CD4-positive, alpha-beta T cell treated with Interleukin-6 at 100 ng/mL for 8 hours (primary cell): ENCODE measurements at regions not wholly inside any gene's neighbourhood (a gene's known extent, or its start where the extent isn't known, plus 50 kb on each side); places are given as distances from the start of the nearest gene placed in this dataset.

ENCODE experiments used
- DNase-seq: peaks from one replicate; pipeline ENCODE4 v3.0.0-alpha.2; 2020; ENCODE audit warnings: mixed read lengths, low spot score

DNA sequence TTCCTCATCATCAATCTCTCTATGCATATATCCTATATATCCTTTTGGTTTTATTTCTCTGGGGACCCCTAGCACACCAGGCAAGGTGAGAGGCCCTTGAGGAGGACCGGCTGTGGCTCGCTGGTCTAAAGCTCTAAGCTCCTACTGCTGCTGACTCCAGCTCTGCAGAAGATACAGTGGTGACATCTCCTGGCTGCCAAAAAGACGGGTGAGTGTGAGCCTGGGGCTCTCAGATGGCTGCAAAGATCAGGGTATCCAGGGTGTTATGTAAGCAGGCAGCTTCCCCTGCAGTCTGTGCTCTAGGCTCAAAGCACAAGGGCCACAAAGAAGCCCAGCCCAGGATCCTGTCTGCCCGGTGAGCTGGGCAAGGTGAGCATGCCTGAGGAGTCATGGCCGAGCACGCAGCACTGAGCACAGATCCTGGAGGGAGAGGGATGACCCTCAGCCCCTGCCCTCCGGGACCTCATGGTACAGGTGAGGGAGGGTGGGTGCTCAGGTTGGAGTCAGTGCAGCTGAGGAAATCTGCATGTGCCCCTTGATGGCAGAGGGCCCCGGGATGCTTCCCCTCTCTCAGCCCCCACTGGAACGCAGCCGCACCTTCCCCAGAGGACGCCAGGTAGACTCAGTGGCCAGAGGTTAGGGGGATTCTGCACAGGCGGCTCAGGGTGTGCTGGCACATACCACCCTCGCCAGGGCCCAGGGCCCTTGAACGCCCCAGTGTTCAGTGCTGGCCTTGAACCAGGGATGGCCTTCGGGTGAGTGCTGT is 95.4 kb upstream of the INSIG1 start:
- no peak for DNase-seq

DNA sequence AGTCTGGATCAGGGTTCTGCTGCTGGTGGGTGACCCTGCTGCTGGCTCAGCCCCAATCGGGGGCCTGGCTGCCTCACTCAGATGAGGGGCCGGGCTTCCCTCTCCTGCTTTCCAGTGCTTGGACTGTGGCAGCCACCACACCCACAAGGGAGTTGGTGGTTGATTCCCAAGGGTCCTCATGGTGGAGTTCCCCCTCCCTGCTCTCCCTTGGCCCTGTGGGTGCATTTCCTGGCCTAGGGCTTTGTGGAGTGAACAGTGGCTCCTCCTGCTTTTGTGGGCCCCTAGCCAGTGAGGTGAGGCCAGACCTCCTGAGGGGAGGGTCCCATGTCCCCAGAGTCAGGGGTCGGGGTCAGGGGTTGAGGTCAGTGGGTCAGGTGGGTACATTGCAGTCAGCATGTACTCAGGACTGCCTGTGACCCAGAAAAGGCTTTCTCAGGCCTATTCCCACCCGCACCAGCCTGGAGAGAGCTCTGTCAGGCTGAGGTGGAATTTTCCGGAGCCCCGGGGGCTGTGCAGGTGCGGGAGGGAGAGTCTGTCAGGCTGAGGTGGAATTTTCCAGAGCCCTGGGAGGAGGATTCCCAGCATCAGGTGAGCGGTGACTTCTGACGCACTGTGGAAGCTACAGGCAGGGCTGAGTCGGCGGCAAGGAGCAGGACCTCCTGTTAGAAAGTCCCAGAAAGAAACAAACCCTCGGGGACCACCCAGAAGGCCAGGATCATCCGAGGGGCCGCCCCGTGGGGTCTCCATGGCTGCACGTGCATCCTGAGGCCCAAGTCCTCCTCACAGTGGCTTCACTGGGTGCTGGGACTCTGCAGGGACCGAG is 94.4 kb upstream of the INSIG1 start:
- no peak for DNase-seq

DNA sequence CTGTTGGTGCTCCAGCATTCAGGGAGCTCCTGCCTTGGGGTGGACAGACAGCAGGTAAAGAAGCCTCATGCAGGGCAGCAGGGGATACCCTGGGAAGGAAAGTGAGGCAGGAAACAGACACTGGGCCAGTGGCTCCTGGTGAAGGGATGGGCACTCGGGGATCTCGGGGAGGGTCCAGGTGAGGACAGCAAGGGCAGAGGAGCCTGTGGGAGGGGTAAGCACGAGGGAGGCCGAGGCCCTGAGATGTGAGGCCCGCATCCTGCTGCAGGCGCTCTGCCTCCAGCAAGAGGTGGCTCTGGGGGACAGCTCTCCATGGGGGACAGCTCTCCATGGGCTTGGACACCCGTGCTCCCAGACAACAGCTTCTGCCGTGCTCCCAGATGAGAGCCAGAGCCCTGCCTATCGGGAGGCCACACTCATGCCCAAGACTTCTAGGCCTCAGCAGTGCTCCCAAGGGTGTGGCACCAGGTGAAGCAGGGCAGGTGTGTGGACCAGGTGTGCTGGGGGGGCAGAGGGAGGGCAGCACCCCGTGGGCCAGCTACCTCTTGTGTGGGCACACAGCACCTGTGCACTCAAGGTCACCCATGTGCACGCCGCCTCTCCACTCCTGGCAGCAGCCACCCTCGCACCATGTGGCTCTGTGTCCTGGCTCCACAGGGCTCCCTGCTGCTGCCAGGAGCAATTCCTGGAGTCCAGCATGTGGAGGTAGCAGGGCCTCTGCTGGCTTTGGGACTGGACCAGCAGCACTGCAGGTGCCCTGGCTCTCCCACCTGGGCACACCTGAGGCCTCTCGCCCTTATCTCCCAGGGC is 93.6 kb upstream of the INSIG1 start:
- no peak for DNase-seq

DNA sequence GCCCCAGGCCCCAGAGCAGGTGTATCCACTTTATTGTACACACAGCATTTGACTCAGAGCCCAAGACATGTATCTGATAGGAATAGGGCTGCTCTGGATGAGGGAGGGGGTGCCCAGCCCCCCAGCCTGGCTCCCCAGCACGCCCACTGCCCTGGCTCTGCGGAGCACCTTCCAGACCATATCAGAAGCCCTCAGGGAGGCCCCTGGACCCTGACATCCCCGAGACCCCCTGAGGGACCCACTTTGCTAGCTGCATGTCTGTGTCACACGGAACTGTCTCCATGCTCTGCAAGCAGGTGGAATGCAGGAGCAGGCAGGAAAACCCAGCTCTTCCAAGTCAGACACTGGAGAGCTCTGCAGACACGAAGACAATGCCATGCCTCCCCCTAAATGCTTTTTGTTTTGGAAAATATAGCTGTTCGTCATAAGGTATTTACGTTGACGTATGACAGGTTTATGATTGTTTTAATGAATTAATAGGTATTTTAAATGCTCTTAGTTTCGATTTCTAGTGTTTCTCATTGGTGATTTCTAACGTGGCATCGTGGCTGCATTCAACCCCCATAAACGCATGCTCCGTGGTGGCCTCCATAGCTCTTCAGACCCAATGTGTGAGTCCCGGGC is 92.8 kb upstream of the INSIG1 start:
- DNase-seq, result no peak

DNA sequence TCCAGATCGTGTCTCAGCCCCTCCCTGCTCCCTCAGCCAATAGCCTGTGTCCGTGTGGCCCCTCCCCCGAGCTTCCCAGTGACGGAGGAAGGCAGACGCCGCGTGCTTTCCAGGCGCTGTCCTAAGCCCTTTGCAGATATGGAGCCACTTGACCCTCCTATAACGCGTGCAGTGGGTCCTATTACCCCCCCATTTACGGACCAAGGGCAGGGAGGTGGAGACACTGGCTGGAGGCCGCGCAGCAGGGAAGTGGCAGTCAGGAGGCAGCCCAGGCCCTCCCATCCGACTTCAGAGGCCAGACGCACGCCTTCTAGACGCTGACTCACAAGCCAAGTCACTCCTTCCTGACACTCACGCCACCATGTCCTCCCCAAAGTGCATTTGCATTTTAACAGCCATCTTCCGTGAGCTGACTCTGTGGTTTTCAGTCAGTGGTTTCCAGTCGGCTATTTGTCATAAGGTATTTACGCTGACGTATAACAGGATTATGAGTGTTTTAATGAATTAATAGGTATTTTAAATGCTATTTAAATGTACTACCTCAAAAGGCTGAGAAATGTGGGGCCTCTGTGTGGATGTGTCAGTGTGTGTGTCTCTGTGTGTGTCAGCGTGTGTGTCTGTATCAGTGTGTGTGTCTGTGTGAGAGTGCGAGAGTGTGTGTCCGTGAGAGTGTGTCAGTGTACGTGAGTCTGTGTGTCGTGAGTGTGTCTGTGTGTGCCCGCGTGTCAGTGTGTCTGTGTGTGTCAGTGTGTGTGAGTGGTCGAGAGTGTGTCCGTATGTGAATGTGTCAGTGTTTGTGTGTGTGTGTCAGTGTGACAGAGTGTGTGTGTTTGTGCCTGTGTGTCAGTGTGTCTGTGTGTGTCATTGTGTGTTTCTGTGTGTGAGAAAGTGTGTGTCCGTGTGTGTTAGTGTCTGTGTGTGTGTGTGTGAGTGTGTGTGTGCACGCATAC is 92.0 kb upstream of the INSIG1 start:
- DNase-seq, result peak; percentile 91

DNA sequence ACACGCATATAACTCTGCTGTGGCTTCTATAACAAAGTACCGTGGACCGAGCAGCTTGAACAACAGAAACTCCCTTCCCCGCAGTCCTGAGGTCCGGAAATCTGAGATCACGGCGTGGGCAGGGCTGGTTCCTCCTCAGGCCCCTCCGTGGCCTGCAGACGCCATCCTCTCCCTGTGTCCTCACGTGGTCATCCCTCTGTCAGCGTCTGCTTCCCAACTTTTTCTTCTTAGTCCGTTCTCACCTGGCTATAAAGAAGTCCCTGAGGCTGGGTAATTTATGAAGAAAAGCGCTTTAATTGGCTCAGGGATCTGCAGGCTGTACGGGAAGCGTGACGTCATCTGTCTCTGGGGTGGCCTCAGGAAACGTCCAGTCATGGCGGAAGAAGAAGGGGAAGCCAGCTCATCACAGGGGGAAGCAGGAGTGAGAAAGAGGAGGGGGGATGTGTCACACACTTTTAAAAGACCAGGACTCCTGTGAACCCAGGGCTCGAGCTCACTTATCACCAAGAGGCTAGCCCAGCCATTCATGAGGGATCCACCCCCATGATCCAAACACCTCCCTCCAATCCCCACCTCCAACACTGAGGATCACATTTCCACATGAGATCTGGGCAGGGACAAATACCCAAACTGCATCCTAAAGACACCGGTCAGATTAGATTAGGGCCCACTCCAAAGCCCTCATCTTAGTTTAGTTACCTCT is 91.2 kb upstream of the INSIG1 start:
- peak; percentile 79 for DNase-seq

DNA sequence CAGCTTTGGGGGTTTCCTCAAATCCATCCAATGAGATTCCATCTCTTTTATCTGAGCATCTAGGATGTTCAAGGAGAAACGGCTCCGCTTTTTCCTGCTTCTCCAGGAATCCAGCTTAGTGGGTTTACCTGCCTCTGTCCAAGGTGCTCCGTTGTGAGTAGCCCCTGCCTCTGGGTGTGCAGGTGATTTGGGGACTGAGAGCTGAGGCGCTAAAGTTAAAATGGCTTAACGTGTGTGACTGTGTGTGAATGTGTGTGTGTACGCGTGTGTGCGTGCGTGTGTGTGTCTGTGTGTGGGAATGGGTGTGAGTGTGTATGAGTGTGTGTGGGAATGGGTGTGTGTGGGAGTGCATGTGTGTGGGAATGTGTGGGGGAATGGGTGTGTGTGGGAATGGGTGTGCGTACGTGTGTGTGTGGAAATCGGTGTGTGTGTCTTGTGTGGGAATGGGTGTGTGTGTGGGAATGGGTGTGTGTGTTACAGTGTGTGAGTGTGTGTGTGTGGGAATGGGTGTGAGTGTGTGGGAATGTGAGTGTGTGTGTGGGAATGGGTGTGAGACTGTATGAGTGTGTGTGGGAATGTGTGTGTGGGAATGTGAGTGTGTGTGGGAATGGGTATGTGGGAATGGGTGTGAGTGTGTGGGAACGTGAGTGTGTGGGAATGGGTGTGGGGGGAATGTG is 90.2 kb upstream of the INSIG1 start:
- no peak for DNase-seq

DNA sequence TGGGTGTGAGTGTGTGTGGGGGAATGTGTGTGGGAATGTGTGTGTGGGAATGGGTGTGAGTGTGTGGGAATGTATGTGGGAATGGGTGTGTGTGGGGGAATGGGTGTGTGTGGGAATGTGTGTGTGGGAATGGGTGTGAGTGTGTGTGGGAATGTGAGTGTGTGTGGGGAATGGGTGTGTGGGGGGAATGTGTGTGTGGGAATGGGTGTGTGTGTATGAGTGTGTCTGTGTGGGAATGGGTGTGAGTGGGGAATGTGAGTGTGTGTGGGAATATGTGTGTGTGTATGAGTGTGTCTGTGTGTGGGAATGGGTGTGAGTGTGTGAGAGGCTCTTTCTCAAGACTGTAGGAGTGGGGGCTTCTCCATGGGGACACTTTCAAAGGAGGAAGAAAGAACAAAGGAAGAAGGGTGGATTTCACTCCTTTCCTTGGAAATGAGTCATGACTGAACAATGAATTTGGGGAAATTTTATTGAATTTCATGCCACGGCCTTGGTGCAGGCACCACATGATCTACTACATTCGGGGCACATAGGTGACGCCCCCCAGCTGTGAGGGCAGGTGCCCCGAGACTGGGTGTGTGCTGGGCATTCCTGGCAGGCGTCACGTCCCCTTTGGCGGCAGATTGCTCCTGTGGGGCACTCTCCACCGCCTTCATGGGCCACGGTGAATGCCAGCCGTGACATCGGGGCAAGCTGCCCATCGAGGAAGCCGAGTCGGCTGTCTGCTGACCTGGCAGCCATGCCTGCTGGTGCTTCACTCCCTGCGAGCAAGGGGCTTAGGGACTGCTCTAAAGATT is 88.8 kb upstream of the INSIG1 start:
- no peak for DNase-seq

DNA sequence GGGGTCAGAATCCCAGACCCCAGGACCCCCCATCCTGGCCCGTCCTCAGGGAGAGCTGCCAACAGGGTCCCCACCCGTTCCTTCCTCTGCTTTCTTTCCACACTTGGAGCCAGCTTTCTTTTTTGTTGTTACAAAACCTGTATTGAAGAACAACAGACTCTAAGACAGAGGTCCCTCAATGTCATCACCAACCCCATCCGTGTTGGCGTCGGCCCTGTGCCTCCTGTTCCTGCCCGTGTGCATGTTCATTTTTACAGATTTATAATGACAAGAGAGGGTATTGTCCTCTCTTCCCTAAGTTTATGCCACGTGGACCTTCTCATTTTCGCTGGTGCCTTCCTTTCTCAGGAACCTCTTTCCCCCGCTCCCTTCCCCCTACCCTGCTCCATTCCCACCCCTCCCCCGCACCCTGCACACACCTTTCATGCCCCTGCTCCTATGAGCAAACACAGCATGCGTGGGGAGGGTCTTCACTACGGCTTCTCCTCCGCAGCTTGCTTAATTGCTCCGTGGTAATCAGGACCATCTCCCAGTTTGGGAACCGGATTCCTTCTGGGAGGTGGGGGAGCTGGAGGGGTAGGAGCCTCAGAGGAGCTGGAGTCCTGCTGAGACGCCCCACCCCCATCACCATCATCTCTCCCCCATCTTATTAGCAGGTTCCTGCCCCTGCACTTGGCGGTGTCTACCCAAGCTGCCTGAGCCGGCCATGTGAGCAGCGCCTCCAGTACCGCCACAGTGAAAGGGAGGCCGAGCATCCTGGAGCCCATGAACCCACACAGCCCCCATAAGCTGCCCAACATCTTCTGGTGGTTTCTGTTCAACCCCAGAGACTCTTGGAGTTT is 88.0 kb upstream of the INSIG1 start:
- DNase-seq, result no peak

DNA sequence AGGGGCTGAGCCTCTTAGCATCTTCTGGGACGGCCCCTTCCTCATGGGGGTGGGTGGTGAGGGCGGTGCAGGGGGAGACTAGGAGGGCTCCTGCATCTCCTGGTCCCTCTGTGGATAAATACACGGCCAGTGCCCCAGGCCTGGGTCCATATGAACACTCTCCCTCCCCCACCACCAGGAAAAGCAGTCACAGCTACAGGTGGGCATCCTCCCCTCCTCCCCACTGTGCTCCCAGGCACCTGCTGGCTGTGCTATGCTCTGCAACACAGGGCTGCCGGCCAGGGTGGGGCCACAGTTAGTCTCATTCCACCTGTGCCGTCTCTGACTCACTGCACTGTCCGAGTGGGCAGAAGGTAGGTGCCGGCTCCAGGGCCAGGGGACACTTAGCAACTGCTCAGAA is 87.3 kb upstream of the INSIG1 start:
- DNase-seq, result no peak

DNA sequence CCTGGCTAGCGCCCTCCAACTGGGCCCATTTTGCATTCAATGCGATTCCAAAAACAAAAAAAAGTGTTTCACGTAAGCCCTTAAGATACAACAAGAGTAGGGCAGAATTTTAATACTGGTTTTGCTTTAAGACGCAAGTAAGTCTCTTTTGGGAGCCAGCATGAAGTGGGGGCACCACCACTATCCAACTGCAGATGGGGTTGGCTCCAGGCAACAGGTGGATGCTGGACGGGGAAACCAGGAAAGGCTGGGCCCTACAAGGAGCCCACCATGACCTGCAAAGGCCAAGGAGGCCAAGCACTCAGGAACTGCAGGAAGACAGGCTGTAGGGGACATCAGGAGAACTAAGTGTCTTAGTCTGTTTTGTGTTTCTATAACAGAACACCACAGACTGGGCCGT is 86.5 kb upstream of the INSIG1 start:
- no peak for DNase-seq

DNA sequence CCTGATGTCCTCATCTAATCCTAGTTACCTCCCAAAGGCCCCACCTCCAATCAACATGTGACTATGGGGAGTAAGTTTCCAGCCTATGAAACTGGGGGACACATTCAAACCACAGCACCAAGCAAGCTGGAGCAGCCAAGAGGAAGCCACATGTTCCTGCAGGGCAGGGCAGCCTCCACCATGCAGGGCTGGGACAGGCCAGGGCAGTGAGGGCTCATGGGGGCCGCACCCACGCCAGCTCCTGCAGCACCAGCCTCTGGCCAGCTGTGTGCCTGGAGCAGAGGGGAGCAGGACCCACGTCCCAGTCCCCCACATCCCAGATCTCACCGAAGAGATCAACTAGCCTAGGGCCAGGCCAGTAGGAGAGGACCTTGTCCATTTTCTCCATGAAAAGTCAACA is 85.9 kb upstream of the INSIG1 start:
- DNase-seq, result no peak

DNA sequence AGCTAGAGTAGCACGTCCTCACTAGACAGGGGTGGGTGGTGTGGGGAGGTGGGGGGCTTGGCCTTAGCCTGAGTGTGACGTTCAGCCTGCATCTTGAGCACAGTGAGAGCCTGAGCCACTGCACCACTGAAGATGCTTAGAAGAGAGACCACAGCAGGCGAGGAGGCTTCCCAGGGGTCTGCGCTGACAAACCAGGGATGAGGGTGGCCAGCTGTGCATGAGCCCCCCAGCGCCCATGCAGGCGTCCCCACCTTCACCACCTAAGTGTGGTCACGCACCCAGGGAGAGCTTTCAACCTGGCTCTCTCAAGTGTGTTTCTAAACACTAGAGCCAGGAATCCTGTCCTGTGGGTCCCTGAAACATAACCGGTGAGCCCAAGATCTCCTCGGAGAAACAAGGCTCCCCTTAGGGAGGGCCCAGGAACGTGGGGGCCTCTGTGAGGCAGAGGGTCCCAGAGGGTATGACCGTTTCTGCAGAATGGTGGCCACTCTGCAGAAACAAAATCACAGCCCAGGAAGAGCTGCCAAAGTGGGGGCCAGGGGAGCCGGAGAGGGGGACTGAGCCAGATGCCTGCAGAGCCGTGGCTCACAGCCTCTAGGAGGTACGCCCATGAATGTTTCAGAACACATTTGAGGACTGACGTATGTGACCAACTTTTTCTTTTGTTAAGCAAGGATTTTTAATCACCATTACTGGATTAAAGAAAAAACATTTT is 85.2 kb upstream of the INSIG1 start:
- DNase-seq, result no peak

DNA sequence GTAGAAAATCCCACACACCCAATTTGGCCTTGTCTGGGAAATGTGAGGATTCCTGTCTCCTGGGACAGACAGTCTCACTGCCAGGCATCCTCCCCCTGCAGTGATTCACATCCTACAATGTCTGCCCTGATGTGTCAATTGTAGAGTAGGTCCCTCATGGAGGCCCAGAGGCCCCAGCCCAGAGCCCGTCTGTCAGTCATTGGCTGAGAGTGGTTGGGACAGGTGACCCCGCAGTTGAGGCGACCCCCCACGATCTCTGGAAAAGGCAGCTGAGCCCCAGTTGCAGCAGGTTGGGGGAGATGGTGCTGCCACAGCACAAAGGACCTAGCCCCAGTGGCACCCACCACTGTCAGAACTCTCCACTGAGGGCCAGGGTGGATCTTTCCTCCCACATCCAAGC is 84.3 kb upstream of the INSIG1 start:
- no peak for DNase-seq

DNA sequence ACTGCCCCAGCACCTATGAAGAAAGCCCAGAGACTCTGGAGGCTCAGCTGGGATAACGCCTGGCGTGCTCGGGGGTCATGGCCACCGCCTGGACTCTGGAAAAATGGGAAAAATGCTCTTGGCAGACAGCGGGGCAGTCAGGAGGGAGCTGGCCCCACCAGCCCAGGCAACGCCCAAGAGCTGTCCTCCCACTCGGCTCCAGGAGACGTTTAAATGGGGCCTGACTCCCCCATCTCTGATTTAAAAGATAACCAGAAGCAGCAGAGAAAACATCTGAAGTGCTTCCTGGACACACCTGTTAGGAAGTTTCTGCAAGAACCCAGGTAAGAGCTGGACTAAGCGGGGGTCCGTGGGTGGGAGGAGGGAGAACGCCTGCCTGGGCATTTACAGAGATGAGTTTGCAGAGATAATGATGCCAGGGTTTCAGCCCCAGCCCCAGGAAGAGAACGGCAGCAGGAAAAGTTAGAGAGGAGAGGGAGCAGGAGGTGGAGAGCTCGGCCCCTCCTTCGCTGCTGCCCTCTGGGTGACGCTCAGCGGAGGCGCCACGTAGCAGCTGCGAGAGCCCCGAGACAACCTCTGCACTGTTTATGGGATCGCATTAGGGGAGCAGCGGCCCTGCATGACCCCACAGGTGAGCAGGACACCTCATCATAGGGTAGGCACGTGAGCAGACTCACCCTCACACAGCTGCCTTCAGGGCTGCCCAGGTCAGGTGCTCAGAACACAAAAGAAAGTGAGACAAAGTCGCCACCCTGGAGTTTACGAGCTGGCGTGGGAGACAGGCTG is 83.5 kb upstream of the INSIG1 start:
- no peak for DNase-seq

DNA sequence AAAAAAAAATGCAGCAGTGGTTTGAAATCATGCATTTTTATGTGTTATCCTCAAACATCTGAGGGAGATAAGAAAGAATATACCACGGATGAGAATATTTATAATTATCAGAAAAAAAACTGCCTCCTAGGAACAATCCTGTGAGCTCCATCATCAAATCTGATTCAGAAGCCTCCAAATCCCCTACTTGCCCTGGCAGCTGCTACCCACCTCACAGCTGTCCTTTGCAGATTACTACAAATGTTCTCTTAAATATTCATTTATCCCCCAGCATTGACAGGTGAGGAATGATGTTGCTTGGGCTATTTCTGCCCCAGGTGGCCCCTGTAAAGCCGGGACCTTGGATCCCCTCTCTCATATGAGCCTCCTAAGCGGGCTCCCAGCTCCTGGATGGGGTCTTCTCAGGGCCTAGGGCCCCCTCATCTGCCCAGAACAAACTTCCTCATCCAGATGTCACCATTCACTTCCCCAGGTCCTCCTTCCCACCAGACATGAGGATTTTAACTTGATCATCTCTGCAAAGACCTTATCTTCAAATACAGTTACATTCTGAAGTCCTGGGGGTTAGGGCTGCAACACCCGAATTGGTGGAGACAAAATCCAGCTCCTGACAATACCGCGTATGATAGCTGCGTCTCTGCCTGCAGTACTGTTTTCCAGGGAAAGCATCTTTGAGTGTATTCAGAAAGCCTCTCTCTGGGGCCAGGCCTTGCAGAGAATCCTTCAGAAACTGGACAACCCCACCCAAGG is 81.9 kb upstream of the INSIG1 start:
- no peak for DNase-seq
